NCI-H1694 (cell line): ENCODE measurements at regions not wholly inside any gene's neighbourhood (a gene's known extent, or its start where the extent isn't known, plus 50 kb on each side); places are given as distances from the start of the nearest gene placed in this dataset.

Experiments used
- DNase-seq: peaks from one replicate; lab custom pipeline; 2025; lab: John Stamatoyannopoulos, UW

GRCh38 chr13:103969520-103970050 lies 903.4 kb upstream of the SLC10A2 start:
- no peak for DNase-seq

DNA sequence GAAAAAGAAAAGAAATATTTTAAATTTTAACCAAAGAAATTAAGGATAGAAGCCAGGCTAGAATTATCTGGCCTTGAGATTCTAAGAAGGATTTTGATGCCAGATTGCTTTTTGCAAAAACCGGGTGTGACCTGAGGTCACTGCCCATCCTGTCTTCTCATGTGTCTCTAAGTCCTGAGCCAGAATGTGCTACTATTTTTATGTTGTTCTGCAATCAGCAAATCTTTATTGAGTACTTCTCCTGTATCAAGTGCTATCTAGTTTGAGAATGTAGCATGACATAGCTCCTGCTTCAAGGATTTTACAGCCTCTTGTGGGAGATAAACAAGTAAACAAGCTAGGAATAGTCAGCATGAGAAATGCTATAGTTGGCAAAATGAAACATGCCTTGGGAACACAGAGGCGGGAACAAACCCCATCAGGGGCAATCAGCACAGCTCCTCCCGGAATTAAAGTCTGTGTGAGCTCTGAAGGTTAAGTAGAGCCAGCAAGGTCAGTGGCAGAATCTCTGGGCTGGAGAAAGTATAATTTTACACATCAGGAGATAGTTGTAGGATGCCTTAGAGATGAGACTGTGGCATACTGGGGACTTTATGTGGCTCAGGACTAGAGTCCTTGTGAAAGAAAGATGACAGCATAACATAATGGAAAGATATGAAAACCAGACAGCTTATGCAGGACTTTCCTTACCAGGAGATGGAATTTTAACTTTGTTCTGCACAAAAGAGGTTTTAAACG lies 899.5 kb upstream of the SLC10A2 start:
- no peak for DNase-seq

- DNase-seq: no peak
Measured at GRCh38 chr13:103961784-103962183, 895.6 kb upstream of the SLC10A2 start.

- no peak for DNase-seq
Measured at GRCh38 chr13:103961129-103961528, 894.9 kb upstream of the SLC10A2 start.

DNA sequence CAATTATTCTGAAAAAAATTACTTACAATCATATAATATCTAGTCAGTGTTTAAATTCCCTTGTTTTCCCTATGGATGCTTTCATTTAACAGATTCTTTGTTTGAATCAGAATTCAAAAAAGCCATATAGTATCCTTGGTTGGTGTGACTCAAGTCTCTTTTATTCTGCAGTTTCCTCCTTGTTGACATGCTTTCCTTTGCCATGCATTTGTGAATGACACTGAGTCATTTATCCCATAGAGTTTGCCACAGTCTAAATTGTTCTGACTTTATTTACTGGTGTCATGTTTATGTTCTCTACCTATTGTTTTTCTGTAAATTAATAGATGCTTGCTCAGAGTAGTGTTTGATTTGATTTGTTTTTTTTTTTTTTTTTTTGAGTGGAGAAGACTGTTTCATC lies 893.8 kb upstream of the SLC10A2 start:
- DNase-seq: no peak

- no peak for DNase-seq
Measured at GRCh38 chr13:103958691-103959090, 892.5 kb upstream of the SLC10A2 start.

DNA sequence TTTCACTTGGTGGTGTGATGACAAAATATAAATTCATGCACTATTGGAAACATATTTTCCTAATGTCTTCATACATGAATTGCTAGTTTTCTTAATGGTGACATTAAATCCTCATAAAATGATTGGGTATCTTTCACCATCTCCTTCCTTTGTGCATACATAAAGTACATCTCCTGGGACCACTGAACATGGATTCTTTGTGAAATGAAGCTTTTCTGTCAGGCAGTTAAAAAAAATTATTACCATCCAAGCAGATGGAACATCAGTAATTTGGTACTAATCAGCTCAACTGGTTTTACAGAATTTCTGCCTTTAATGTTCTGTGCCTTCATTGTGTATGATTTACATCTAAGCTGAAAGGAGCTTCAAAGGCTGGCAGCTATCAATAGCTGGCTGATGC lies 891.7 kb upstream of the SLC10A2 start:
- DNase-seq: no peak

- DNase-seq: no peak
Measured at GRCh38 chr13:103953859-103954258, 887.6 kb upstream of the SLC10A2 start.

DNA sequence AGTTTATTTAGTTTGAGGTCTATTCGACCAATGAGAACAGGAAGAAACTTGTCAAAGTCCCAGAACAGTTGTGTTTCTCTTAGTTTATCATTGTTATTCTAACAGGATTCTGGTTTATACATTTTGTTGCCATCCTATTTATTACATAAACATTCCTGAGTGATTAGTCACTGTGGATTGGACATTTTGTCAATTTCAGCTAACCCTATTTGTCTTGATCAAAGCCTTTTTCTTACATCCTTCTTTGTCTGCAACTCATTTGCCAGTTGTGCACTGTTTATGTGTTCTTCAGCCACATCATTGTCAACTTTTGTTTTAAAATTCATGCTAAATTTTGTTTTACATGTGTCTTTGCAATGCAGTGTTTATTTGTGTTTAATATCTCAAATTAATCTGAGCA lies 886.0 kb upstream of the SLC10A2 start:
- DNase-seq: no peak

DNA sequence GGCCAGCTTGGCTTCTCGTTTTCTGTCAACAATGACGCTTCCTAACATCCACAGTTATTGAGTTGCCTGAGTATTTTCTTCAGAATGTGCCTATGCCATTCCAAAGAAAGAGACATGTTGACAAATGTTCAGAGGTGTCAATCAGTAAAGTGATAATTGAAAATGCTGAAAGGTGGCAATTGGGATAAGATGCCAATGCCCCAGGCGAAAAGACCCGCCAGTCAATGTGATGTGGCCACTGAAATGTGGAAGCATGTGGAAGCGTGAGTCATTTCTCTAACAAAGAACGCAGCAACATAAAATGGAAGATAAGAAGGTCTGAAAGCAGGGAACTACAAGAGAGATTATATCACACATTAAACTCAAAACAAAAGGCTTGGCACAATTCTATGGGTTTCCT lies 882.2 kb upstream of the SLC10A2 start:
- no peak for DNase-seq

- no peak for DNase-seq
Measured at GRCh38 chr13:103945836-103946235, 879.6 kb upstream of the SLC10A2 start.

DNA sequence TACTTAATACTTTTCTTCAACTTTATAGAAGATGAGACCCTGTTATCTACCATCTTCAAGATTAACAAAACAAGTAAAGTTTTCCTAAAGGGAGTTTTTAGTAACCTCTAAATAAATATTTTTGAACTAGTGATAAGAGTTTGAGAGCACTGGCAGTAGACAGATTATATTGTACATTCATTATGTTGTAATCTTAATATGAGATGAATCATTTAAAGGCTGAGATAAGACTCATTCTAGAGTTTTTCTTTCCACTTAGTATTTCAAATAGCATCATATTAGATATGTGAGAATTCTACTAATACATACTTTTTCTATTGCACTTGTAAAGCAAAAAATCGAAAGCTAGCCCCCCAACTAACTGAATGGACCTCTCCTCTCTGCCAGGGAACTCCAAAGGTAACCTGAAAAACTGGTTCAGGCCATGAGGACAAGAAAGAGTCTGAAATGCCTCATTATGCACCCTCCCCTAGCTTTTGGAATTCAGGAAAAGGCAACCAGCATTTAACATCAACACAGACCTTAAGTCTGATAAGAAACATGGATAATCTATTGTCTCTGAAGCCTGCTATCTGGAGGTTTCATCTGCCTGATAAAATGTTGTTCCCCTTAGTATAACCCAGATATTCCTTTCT lies 875.4 kb upstream of the SLC10A2 start:
- no peak for DNase-seq

DNA sequence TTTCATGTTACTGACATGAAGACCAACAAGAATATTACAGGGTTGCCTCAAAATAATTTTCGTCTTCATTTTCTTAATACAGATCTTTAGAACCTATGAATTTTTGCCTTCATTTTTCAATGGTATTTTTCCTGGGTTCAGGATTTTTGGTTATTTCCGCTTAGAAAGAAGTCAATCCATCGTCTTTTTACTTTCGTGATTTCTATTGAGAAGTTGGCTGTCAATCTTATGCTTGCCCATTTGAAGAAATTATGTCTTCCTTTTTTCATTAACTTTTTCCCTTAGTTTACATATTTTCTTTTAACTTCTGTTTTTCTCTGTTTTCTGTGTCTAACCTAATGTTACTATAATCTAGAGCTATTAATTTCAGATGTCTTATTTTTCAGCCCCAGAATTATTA lies 868.9 kb upstream of the SLC10A2 start:
- no peak for DNase-seq

GRCh38 chr13:103931885-103932284 lies 865.7 kb upstream of the SLC10A2 start:
- DNase-seq: no peak

DNA sequence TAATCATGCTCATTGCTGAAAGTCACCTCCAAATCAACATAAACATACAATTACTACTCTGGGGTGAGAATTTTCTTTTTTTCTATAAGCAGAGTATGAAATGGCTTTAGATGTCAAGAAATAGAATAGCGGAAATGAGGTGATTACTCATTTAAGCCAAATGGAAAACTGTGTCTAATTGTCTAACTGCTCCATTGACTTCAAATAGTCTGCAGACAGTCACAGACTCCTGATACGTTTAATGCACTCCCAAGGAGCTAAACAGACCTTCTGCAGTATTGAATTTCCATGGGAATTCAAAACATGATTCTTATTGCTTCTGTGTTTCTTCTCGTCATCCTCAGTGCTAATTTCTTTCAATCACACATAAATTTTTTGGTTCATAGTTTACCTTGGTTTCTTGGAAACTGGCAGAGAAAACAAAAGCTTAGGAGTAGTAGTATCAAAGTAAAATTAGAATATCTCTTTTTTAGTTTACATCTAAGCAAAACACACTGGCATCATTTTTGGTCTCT lies 865.2 kb upstream of the SLC10A2 start:
- no peak for DNase-seq

DNA sequence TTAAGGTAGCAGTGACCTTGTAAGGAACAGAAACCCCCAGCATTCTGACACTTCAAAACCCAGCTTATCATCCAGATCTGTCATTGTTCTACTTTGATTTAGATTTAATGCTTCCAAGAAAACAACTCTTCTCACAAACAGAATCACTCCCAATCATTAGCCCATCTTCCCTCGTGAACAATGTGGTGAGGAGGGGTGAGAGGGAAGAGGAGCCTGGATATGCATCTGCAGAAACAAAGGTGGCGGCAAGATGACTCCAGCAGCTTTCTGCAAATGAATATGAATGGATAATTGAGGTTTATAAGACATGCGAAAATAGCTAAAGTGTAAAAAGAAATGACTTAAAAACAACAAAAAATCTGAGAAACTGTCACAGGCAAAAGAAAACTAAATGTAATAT lies 859.9 kb upstream of the SLC10A2 start:
- DNase-seq: no peak

GRCh38 chr13:103908911-103909310 lies 842.7 kb upstream of the SLC10A2 start:
- DNase-seq: no peak

GRCh38 chr13:103908274-103908673 lies 842.1 kb upstream of the SLC10A2 start:
- no peak for DNase-seq

DNA sequence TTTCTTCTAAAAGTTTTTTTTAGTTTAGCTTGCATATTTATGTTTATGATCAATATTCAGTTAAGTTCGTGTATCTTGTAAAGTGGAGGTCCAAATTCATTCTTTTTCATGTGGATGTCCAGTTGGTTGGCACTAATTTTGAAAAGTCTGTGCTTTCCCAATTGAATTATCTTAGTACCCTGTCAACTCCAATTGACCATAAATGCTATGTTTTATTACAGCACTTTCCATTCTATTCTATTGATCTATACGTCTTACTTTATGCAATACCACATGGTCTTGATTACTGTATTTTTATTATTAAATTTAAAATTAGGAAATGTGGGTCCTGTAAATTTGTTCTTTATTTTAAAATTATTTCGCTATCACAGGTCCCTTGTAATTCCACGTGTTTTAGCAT lies 837.6 kb upstream of the SLC10A2 start:
- no peak for DNase-seq

- DNase-seq: no peak
Measured at GRCh38 chr13:103898481-103898880, 832.3 kb upstream of the SLC10A2 start.

DNA sequence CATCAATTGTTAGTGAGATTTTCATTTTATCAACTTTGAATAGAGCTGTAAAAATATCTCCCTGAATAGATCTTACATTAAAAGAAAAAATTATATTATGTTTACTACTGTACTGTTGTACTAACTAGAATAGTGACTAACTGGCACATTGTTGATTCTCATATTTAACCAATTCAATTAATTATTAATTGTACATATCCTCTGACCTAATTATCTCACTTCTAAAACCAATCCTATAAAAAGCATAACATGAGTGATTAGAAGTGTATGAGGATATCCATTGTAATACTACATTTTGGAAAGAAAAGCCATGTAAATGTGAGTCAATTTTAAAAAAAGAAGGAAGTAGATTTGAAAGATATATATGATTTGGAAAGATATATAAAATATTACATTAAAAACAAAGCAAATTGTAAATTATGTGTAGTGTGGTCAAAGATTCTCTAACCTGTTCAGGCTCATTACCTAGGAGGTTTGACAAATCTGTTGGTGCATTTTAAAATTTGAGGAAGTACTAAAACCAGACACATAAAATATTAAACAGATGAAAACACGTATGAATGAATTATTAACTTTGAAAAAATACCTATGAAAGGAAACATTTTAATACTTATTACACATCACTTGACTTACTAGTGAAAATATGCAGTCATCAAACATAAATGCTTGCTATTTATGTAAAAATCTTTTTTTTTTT lies 829.8 kb upstream of the SLC10A2 start:
- DNase-seq: no peak

DNA sequence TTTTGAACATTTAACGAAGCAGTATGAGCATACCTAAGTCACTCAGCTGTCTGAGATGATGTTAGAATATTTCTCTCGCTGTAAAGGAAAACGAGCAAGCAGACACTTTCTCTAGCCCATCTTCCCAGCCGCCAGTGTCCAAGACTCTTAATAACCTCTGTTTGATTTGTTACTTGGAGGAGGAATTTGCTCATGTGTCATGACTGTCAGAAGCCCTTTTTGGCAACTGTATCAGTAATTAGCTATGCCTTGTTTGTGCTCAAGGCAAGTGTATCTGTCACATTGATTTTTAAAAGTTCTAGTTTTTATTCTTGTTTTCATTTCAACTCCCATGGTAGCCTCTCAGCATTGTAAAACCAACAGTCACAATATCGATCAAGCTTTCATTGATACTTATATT lies 828.4 kb upstream of the SLC10A2 start:
- no peak for DNase-seq
